ENCODE measurements at regions not wholly inside any gene's neighbourhood (a gene's known extent, or its start where the extent isn't known, plus 50 kb on each side); places are given as distances from the start of the nearest gene placed in this dataset.

DNA sequence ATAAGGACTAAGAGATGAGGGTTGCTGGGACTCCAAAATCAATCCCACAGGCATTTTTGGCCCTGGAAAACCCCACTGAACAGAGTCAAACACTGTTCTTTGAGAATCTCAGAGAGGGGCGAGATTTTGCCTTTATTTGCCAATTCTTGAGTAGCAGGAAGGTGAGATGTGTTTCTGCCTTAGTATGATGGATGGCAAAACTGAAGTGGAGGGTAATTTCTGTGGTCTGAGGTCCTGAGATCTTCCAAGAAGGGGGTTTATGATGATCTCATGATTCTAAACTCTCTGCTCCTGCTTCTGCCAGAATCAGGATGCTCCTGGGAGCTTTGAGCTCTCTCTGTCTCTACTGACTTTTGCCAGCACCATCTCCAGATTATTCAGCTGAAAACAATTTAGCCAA is 174.8 kb upstream of the CLINT1 start:
- TF ChIP-seq, protein P1, sequence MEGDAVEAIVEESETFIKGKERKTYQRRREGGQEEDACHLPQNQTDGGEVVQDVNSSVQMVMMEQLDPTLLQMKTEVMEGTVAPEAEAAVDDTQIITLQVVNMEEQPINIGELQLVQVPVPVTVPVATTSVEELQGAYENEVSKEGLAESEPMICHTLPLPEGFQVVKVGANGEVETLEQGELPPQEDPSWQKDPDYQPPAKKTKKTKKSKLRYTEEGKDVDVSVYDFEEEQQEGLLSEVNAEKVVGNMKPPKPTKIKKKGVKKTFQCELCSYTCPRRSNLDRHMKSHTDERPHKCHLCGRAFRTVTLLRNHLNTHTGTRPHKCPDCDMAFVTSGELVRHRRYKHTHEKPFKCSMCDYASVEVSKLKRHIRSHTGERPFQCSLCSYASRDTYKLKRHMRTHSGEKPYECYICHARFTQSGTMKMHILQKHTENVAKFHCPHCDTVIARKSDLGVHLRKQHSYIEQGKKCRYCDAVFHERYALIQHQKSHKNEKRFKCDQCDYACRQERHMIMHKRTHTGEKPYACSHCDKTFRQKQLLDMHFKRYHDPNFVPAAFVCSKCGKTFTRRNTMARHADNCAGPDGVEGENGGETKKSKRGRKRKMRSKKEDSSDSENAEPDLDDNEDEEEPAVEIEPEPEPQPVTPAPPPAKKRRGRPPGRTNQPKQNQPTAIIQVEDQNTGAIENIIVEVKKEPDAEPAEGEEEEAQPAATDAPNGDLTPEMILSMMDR (IDR thresholded peaks at IDR 0.05), result no peak
- TF ChIP-seq POLR2A (IDR thresholded peaks at IDR 0.05), result no peak
